Sigmoid colon (tissue), 6 donors: ENCODE measurements at regions not wholly inside any gene's neighbourhood (a gene's known extent, or its start where the extent isn't known, plus 50 kb on each side); places are given as distances from the start of the nearest gene placed in this dataset.
"Not testable (repeated sequence)": the region's sequence is repeated elsewhere in the genome, so short reads cannot be mapped to it uniquely, and the experiment has no call there.

ENCODE experiments used
- DNase-seq: peaks from one replicate; pipeline ENCODE4 v3.0.0-alpha.2; 2019
- H3K27ac ChIP-seq, 4 donors: fragments of 200-600 bp; sonication (generic); one replicate each; pipeline ENCODE4 v1.5.1; 2016 to 2019; ENCODE audit warnings: mild to moderate bottlenecking in 1 of 4
- H3K27me3 ChIP-seq, 3 donors: fragments of 200-600 bp; sonication (generic); one replicate each; pipeline ENCODE4 v1.5.1; 2019; ENCODE audit warnings: mild to moderate bottlenecking in 1 of 3
- H3K36me3 ChIP-seq, 4 donors: fragments of 200-600 bp; sonication (generic); one replicate each; pipeline ENCODE4 v1.5.1; 2016 to 2019
- H3K4me1 ChIP-seq, 4 donors: fragments of 200-600 bp; sonication (generic); one replicate each; pipeline ENCODE4 v1.5.1; 2017 to 2019
- H3K4me3 ChIP-seq, 4 donors: fragments of 200-600 bp; sonication (generic); one replicate each; pipeline ENCODE4 v1.5.1; 2017 to 2019; ENCODE audit warnings: mild to moderate bottlenecking in 2 of 4, moderate library complexity in 1 of 4
- H3K9me3 ChIP-seq, 4 donors: fragments of 200-600 bp in 3 of 4; sonication (generic) in 3 of 4; one replicate each; pipeline versions ENCODE4 v1.5.1 to v1.6.1; 2013 to 2019
- EP300 ChIP-seq, 4 donors: sonication (generic); formaldehyde crosslinking; IDR thresholded peaks; one replicate each; pipeline ENCODE4 v1.6.1; 2017; ENCODE audit warnings: antibody characterized with exemption in 4 of 4
- POLR2A ChIP-seq, 2 donors: fragments of 450-650 bp; IDR thresholded peaks; one replicate each; pipeline ENCODE4 v1.6.1; 2016; ENCODE audit warnings: antibody characterized with exemption in 2 of 2, mild to moderate bottlenecking in 2 of 2, moderate library complexity in 2 of 2
- POLR2AphosphoS5 ChIP-seq, 4 donors: sonication (generic); formaldehyde crosslinking; IDR thresholded peaks; one replicate each; pipeline ENCODE4 v1.6.1; 2017; ENCODE audit warnings: antibody characterized with exemption in 4 of 4
- WGBS, 2 donors: extraction: QIAGEN DNeasy Blood & Tissue Kit; methylation state at CpG; one replicate each; pipeline ENCODE4 v1.1.7; 2013; 5-methylcytosine and 5-hydroxymethylcytosine counted together
- intact Hi-C: fragments of 100-400 bp; cut with DNase I; formaldehyde crosslinking; loops from one replicate; pipeline ENCODE4 v1.15.1; 2023
- TF ChIP-seq, protein P1 (sequence below), 4 experiments: fragments of 450-650 bp in 3 of 4; fragments of 200-600 bp in 1 of 4; IDR thresholded peaks; one replicate each; pipeline ENCODE4 v1.5.1; 2016 to 2019; ENCODE audit warnings: antibody characterized with exemption in 4 of 4, mild to moderate bottlenecking in 3 of 4, moderate library complexity in 2 of 4
- donor health status: healthy with polysubstance abuse.
- donor health status: healthy.

DNA sequence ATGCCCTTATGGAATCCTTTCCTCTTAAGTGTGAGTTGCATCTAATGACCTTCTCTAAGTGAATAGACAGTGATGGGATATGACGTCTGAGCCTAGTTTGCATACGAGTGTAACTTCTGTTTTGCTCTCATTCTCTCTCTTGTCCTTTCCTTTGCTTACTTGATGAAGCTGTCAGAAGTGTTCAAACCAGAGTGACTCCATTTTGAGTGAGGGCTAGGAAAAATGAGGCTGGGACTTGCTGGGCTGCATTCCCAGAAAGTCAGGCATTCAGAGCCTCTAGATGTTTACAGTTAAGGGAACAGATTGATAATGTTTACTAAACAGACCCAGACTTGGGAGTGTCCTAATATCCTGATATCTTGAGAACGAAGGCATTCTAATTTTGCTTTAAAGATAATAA, 311.2 kb upstream of the SOX4 start:
- intact Hi-C loops, H3K27me3 ChIP-seq, H3K4me3 ChIP-seq, DNase-seq, H3K4me1 ChIP-seq, H3K36me3 ChIP-seq, H3K27ac ChIP-seq, H3K9me3 ChIP-seq: not testable (repeated sequence)
- 75% methylated on average over 3 of the region's 3 CpGs for WGBS, 2 donors

DNA sequence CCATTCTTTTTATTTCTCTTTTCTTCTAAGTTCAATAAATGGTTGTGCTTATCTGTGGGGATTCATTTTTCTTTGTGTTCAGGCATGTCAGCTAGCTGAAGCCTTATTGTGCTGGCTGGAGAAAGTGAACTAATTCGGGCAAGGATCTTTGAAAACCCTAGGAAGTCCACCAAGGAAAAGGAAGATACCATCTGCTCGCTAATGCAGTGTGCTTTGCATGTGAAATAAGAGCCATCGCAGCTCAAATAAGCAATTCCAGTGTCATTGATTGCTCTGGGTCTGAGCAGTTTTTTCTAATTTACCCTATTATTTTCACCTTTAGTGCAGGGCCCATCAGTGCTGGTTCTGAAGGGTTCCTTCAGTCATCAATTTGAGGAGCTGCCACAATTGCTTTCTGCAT, 309.4 kb upstream of the SOX4 start:
- TF ChIP-seq, protein P1, sequence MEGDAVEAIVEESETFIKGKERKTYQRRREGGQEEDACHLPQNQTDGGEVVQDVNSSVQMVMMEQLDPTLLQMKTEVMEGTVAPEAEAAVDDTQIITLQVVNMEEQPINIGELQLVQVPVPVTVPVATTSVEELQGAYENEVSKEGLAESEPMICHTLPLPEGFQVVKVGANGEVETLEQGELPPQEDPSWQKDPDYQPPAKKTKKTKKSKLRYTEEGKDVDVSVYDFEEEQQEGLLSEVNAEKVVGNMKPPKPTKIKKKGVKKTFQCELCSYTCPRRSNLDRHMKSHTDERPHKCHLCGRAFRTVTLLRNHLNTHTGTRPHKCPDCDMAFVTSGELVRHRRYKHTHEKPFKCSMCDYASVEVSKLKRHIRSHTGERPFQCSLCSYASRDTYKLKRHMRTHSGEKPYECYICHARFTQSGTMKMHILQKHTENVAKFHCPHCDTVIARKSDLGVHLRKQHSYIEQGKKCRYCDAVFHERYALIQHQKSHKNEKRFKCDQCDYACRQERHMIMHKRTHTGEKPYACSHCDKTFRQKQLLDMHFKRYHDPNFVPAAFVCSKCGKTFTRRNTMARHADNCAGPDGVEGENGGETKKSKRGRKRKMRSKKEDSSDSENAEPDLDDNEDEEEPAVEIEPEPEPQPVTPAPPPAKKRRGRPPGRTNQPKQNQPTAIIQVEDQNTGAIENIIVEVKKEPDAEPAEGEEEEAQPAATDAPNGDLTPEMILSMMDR (IDR thresholded peaks at IDR 0.05), result no peak
- DNase-seq, result no peak
- H3K4me1 ChIP-seq, result no peaks in the 10 kb centered on the region
- no peak overlapping the region for H3K27ac ChIP-seq
- H3K27me3 ChIP-seq, result no peaks in the 10 kb centered on the region
- H3K9me3 ChIP-seq, result no peaks in the 10 kb centered on the region
- intact Hi-C loops, result no loop called here
- WGBS, 2 donors, result 90 to 92% methylated on average over 3 of the region's 3 CpGs
- no peaks in the 10 kb centered on the region for H3K36me3 ChIP-seq
- no peak overlapping the region for H3K4me3 ChIP-seq

DNA sequence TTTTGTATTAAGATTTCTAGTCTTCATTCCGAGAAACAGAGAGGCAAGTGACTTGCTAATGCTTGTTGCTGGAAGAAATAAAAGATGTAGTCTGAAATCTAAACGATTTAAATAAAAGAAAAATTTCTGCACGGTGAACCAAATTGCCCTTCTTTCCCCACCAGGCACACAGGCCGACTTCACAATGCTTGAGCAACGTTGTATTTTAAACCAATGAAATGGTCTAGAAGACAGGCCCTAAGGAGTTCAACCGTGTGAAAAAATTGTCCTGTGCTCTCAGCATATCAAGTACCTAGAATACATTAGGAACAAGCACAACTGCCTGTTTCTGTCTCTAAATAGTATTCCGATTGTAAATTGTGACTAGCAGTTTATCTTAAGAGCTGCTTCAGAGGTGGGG, 308.8 kb upstream of the SOX4 start:
- Histone ChIP-seq H3K4me1 (no peaks in the 10 kb centered on the region), H3K4me3 (no peak overlapping the region), H3K36me3 (no peaks in the 10 kb centered on the region), H3K27me3 (no peaks in the 10 kb centered on the region), H3K9me3 (no peaks in the 10 kb centered on the region), H3K27ac (no peak overlapping the region)
- 89 to 91% methylated on average over 7 of the region's 7 CpGs for WGBS, 2 donors
- DNase-seq, result no peak
- intact Hi-C loops, result no loop called here
- no peak for TF ChIP-seq EP300 (IDR thresholded peaks at IDR 0.05)
- TF ChIP-seq, protein P1 (IDR thresholded peaks at IDR 0.05), result no peak
- no peak for TF ChIP-seq POLR2AphosphoS5 (IDR thresholded peaks at IDR 0.05)
- no peak for TF ChIP-seq POLR2A (IDR thresholded peaks at IDR 0.05)

DNA sequence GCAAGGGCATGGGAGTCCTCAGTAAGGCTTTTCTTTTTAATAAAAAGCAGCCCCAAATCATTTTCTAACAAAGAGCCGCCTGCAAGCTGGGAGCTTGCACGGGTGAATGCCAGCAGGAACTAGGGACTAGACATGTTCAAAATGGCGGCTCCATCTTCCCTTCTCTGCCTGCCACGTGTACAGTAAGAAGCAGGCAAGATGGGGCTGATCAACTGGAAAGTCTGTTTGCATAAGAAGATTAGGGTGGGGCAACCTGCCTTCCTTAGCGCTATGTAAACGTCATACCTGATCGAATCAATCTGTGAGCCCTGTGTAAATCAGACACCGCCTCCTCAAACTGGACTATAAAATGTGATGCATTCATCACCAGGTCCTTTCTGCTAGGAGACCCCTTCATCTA, 299.4 kb upstream of the SOX4 start:
- 77 to 88% methylated on average over 8 of the region's 8 CpGs for WGBS, 2 donors
- no peak for DNase-seq
- H3K36me3 ChIP-seq, result no peaks in the 10 kb centered on the region
- H3K9me3 ChIP-seq, result no peaks in the 10 kb centered on the region
- H3K27ac ChIP-seq, result no peak overlapping the region
- TF ChIP-seq POLR2A (IDR thresholded peaks at IDR 0.05), result no peak
- TF ChIP-seq, protein P1 (IDR thresholded peaks at IDR 0.05), result no peak
- intact Hi-C loops, result no loop called here
- no peaks in the 10 kb centered on the region for H3K4me1 ChIP-seq
- no peak overlapping the region for H3K4me3 ChIP-seq
- H3K27me3 ChIP-seq, result no peaks in the 10 kb centered on the region

DNA sequence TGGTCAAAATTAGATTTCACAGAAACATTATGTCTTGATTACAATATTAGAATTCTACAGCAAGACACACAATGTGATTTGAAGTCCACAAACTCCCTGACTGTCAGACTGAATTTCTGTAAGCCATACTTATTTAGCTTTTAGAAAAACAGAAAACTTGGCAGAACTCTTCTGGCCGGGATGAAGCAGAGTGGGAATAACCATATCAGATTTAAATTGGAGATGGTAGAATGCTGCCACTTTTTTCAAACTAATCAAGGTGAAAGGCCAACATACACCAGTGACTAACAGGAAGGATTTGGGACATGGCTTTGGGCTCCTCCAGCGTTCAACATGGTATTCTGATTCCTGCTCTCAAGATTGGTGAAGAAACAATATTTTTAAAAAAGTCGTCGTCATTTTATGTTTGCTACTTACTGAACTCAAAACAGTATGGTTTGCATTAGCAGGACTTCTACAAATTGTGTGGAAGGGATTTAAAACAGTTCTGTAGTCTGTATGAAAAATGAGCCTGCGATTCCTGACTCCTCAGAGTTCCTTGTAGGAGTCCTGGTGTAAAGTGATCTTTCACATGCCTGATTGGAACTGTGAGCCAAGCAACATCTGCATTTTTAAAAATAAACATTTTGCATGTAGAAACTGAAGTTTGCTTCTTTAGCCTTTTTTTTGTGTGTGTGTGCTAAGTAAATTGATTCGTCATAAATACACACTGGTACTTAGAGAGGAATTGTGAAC, 297.9 kb upstream of the SOX4 start:
- Histone ChIP-seq H3K4me3 (no peak overlapping the region), H3K36me3 (no peaks in the 10 kb centered on the region), H3K27ac (no peak overlapping the region), H3K4me1 (no peaks in the 10 kb centered on the region), H3K27me3 (no peaks in the 10 kb centered on the region), H3K9me3 (no peaks in the 10 kb centered on the region)
- TF ChIP-seq POLR2A (IDR thresholded peaks at IDR 0.05), result no peak
- TF ChIP-seq EP300 (IDR thresholded peaks at IDR 0.05), result no peak
- no peak for TF ChIP-seq POLR2AphosphoS5 (IDR thresholded peaks at IDR 0.05)
- TF ChIP-seq, protein P1 (IDR thresholded peaks at IDR 0.05), result no peak
- intact Hi-C loops, result no loop called here
- WGBS, 2 donors, result 85 to 87% methylated on average over 6 of the region's 6 CpGs
- no peak for DNase-seq
